ENCODE measurements at regions not wholly inside any gene's neighbourhood (a gene's known extent, or its start where the extent isn't known, plus 50 kb on each side); places are given as distances from the start of the nearest gene placed in this dataset.

- TF ChIP-seq JUND (IDR thresholded peaks at IDR 0.05) (no peak), CTCF (IDR thresholded peaks at IDR 0.05; ENCODE audit: low read depth, low read length, missing input control) (no peak), RXRA (IDR thresholded peaks at IDR 0.05) (no peak), GABPA (IDR thresholded peaks at IDR 0.05 in 1 of 2, conservative IDR thresholded peaks at IDR 0.05 in 1 of 2) (no peak), NR2F2 (IDR thresholded peaks at IDR 0.05) (no peak), RAD21 (IDR thresholded peaks at IDR 0.05) (no peak), MAX (IDR thresholded peaks at IDR 0.05) (no peak), YY1 (IDR thresholded peaks at IDR 0.05) (no peak), EGR1 (IDR thresholded peaks at IDR 0.05; ENCODE audit: low read depth in 2 of 2) (no peak), FOXA2 (IDR thresholded peaks at IDR 0.05) (no peak), TAF1 (conservative IDR thresholded peaks at IDR 0.05) (no peak)
- TF ChIP-seq, protein P1, sequence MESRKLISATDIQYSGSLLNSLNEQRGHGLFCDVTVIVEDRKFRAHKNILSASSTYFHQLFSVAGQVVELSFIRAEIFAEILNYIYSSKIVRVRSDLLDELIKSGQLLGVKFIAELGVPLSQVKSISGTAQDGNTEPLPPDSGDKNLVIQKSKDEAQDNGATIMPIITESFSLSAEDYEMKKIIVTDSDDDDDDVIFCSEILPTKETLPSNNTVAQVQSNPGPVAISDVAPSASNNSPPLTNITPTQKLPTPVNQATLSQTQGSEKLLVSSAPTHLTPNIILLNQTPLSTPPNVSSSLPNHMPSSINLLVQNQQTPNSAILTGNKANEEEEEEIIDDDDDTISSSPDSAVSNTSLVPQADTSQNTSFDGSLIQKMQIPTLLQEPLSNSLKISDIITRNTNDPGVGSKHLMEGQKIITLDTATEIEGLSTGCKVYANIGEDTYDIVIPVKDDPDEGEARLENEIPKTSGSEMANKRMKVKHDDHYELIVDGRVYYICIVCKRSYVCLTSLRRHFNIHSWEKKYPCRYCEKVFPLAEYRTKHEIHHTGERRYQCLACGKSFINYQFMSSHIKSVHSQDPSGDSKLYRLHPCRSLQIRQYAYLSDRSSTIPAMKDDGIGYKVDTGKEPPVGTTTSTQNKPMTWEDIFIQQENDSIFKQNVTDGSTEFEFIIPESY (IDR thresholded peaks at IDR 0.05) = no peak
- TF ChIP-seq, protein P2, sequence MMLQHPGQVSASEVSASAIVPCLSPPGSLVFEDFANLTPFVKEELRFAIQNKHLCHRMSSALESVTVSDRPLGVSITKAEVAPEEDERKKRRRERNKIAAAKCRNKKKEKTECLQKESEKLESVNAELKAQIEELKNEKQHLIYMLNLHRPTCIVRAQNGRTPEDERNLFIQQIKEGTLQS (IDR thresholded peaks at IDR 0.05) = no peak
- TF ChIP-seq, protein P3, sequence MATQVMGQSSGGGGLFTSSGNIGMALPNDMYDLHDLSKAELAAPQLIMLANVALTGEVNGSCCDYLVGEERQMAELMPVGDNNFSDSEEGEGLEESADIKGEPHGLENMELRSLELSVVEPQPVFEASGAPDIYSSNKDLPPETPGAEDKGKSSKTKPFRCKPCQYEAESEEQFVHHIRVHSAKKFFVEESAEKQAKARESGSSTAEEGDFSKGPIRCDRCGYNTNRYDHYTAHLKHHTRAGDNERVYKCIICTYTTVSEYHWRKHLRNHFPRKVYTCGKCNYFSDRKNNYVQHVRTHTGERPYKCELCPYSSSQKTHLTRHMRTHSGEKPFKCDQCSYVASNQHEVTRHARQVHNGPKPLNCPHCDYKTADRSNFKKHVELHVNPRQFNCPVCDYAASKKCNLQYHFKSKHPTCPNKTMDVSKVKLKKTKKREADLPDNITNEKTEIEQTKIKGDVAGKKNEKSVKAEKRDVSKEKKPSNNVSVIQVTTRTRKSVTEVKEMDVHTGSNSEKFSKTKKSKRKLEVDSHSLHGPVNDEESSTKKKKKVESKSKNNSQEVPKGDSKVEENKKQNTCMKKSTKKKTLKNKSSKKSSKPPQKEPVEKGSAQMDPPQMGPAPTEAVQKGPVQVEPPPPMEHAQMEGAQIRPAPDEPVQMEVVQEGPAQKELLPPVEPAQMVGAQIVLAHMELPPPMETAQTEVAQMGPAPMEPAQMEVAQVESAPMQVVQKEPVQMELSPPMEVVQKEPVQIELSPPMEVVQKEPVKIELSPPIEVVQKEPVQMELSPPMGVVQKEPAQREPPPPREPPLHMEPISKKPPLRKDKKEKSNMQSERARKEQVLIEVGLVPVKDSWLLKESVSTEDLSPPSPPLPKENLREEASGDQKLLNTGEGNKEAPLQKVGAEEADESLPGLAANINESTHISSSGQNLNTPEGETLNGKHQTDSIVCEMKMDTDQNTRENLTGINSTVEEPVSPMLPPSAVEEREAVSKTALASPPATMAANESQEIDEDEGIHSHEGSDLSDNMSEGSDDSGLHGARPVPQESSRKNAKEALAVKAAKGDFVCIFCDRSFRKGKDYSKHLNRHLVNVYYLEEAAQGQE (IDR thresholded peaks at IDR 0.05) = no peak
- H3K27ac ChIP-seq (ENCODE audit: low read depth in 1 of 2, low read length in 2 of 2) = no peak overlapping the region
- H3K27me3 ChIP-seq (ENCODE audit: control insufficient read depth in 4 of 4, insufficient read depth in 4 of 4, low read length in 3 of 4) = peaks cover 0 to 3% (median 0%) of the 10 kb centered on the region in 4 donors
- DNase-seq (ENCODE audit: low spot score) = no peak
- no peak overlapping the region for H3K4me3 ChIP-seq (ENCODE audit: low read depth in 1 of 3, low read length in 3 of 3)
- 77% methylated on average over 2 of the region's 2 CpGs for WGBS
- H3K9me3 ChIP-seq (ENCODE audit: control insufficient read depth in 4 of 4, low read length in 3 of 4) = peaks cover 0 to 8% (median 2%) of the 10 kb centered on the region in 4 donors
- no peaks in the 10 kb centered on the region for H3K4me1 ChIP-seq (ENCODE audit: control insufficient read depth in 4 of 4, insufficient read depth in 4 of 4, low read length in 3 of 4)
- no peak overlapping the region for H3K9ac ChIP-seq (ENCODE audit: low read depth in 1 of 2, low read length in 2 of 2)
- H3K36me3 ChIP-seq (ENCODE audit: control insufficient read depth in 4 of 4, insufficient read depth in 3 of 4, low read depth in 1 of 4, low read length in 3 of 4) = no peaks in the 10 kb centered on the region
Observed at GRCh38 chr1:115404911-115405310, 66.9 kb upstream of the NGF start.

DNA sequence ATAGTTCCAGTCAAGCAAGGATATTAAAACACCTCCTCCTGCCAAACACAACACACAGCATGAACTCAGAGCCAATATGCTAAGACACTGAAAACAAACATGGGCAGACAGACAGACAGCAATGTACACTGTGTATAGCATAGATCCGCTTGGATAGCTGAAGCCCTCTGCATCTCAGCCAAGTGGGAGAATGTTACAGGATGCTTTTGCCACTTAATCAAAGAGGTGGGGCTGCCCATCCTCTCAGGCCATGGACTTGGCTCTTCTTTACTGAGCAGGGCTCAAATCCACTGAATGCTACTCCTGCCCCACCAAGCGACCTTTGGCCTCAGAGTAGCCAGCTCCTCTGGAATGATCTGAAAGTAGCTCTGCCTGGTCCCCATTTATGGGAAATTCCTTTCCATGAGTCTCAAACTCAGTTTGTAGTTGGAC, 64.7 kb upstream of the NGF start:
- WGBS = 70% methylated on average over 2 of the region's 2 CpGs
- H3K9ac ChIP-seq (ENCODE audit: low read depth in 1 of 2, low read length in 2 of 2) = no peak overlapping the region
- H3K27me3 ChIP-seq (ENCODE audit: control insufficient read depth in 4 of 4, insufficient read depth in 4 of 4, low read length in 3 of 4) = peaks cover 0 to 3% (median 0%) of the 10 kb centered on the region in 4 donors
- no peak overlapping the region for H3K27ac ChIP-seq (ENCODE audit: low read depth in 1 of 2, low read length in 2 of 2)
- H3K9me3 ChIP-seq (ENCODE audit: control insufficient read depth in 4 of 4, low read length in 3 of 4) = peaks cover 0 to 8% (median 2%) of the 10 kb centered on the region in 4 donors
- DNase-seq (ENCODE audit: low spot score) = no peak
- H3K36me3 ChIP-seq (ENCODE audit: control insufficient read depth in 4 of 4, insufficient read depth in 3 of 4, low read depth in 1 of 4, low read length in 3 of 4) = no peaks in the 10 kb centered on the region
- H3K4me1 ChIP-seq (ENCODE audit: control insufficient read depth in 4 of 4, insufficient read depth in 4 of 4, low read length in 3 of 4) = no peaks in the 10 kb centered on the region
- H3K4me3 ChIP-seq (ENCODE audit: low read depth in 1 of 3, low read length in 3 of 3) = no peak overlapping the region
- TF ChIP-seq EGR1 (IDR thresholded peaks at IDR 0.05; ENCODE audit: low read depth in 2 of 2) (no peak), HNF4A (conservative IDR thresholded peaks at IDR 0.05) (no peak), FOXA2 (IDR thresholded peaks at IDR 0.05) (no peak), GABPA (IDR thresholded peaks at IDR 0.05 in 1 of 2, conservative IDR thresholded peaks at IDR 0.05 in 1 of 2) (no peak), YY1 (IDR thresholded peaks at IDR 0.05) (no peak), CTCF (IDR thresholded peaks at IDR 0.05; ENCODE audit: low read depth, low read length, missing input control) (no peak), JUND (IDR thresholded peaks at IDR 0.05) (no peak), TAF1 (conservative IDR thresholded peaks at IDR 0.05) (no peak), HNF4G (IDR thresholded peaks at IDR 0.05) (no peak), SP1 (IDR thresholded peaks at IDR 0.05) (no peak), RXRA (IDR thresholded peaks at IDR 0.05) (no peak), RAD21 (IDR thresholded peaks at IDR 0.05) (no peak), FOXA1 (IDR thresholded peaks at IDR 0.05) (no peak)
- TF ChIP-seq, protein P1 (IDR thresholded peaks at IDR 0.05) = no peak

Data from liver (tissue), 8 donors.